GM12891 (cell line): ENCODE measurements at regions not wholly inside any gene's neighbourhood (a gene's known extent, or its start where the extent isn't known, plus 50 kb on each side); places are given as distances from the start of the nearest gene placed in this dataset.

ENCODE experiments used
- POLR2A ChIP-seq: IDR thresholded peaks from 2 replicates; pipeline ENCODE4 v1.6.1; 2011; ENCODE audit warnings: low read depth, low read length, control low read depth
- POLR2AphosphoS5 ChIP-seq: IDR thresholded peaks from 2 replicates; pipeline ENCODE4 v1.6.1; 2011; ENCODE audit warnings: low read depth, low read length, control low read depth
- POU2F2 ChIP-seq: IDR thresholded peaks from 2 replicates; pipeline ENCODE4 v1.6.1; 2011; ENCODE audit warnings: low read depth, mild to moderate bottlenecking, control low read depth, low read length, moderate library complexity
- SPI1 ChIP-seq: IDR thresholded peaks from 2 replicates; pipeline ENCODE4 v1.6.1; 2011; ENCODE audit warnings: low read depth, low read length, control low read depth
- TAF1 ChIP-seq: IDR thresholded peaks from 2 replicates; pipeline ENCODE4 v1.6.1; 2011; ENCODE audit warnings: low read depth, low read length, control low read depth

- TF ChIP-seq POLR2AphosphoS5 (no peak), TAF1 (no peak), POLR2A (no peak), SPI1 (no peak), POU2F2 (no peak)
Observed at GRCh38 chr4:28369499-28369898, 1508.9 kb downstream of the STIM2 start.
